ENCODE measurements at regions not wholly inside any gene's neighbourhood (a gene's known extent, or its start where the extent isn't known, plus 50 kb on each side); places are given as distances from the start of the nearest gene placed in this dataset.
A peak's percentile ranks its signal among the peaks of the same experiment; 100 is the strongest.

GRCh38 chr12:123073962-123074801 lies 76.7 kb downstream of the PITPNM2 start:
- DNase-seq (no peak), ATAC-seq (replicated peaks in 1 of 2) (no peak)
- Mint-ChIP-seq H3K4me3 (peak overlapping the region; percentile 91 to 94), H3K27me3 (ENCODE audit: low read depth) (no peaks in the 10 kb centered on the region), H3K36me3 (ENCODE audit: insufficient read depth in 2 of 2) (no peaks in the 10 kb centered on the region), H3K27ac (no peak overlapping the region), H3K9me3 (no peaks in the 10 kb centered on the region), H3K4me1 (ENCODE audit: low read depth) (peaks cover 75% of the 10 kb centered on the region)

- no peaks in the 10 kb centered on the region for H3K36me3 Mint-ChIP-seq (ENCODE audit: insufficient read depth in 2 of 2)
- H3K4me1 Mint-ChIP-seq (ENCODE audit: low read depth) = peaks cover 67% of the 10 kb centered on the region
- ATAC-seq (replicated peaks in 1 of 2) (no peak), DNase-seq (no peak)
- H3K9me3 Mint-ChIP-seq = no peaks in the 10 kb centered on the region
- H3K27me3 Mint-ChIP-seq (ENCODE audit: low read depth) = no peaks in the 10 kb centered on the region
- no peak overlapping the region for H3K27ac Mint-ChIP-seq
- peak overlapping the region in 1 of 2 donors; percentile 35 for H3K4me3 Mint-ChIP-seq
These were observed 77.6 kb downstream of the PITPNM2 start for GRCh38 chr12:123073292-123073691.

- ATAC-seq (replicated peaks in 1 of 2) (no peak), DNase-seq (no peak)
- Mint-ChIP-seq H3K9me3 (no peaks in the 10 kb centered on the region), H3K4me3 (no peak overlapping the region), H3K27ac (no peak overlapping the region), H3K36me3 (ENCODE audit: insufficient read depth in 2 of 2) (no peaks in the 10 kb centered on the region), H3K27me3 (ENCODE audit: low read depth) (no peaks in the 10 kb centered on the region), H3K4me1 (ENCODE audit: low read depth) (peaks cover 57% of the 10 kb centered on the region)
These were observed 79.0 kb downstream of the PITPNM2 start for GRCh38 chr12:123071857-123072256.

GRCh38 chr12:123071099-123071800 lies 79.6 kb downstream of the PITPNM2 start:
- Mint-ChIP-seq H3K27ac (no peak overlapping the region), H3K4me1 (ENCODE audit: low read depth) (peaks cover 52% of the 10 kb centered on the region), H3K4me3 (no peak overlapping the region), H3K9me3 (no peaks in the 10 kb centered on the region), H3K36me3 (ENCODE audit: insufficient read depth in 2 of 2) (no peaks in the 10 kb centered on the region), H3K27me3 (ENCODE audit: low read depth) (no peaks in the 10 kb centered on the region)
- DNase-seq (no peak), ATAC-seq (replicated peaks in 1 of 2) (no peak)

- H3K36me3 Mint-ChIP-seq (ENCODE audit: insufficient read depth in 2 of 2) = no peaks in the 10 kb centered on the region
- H3K27me3 Mint-ChIP-seq (ENCODE audit: low read depth) = no peaks in the 10 kb centered on the region
- no peak for DNase-seq
- no peak for ATAC-seq (replicated peaks in 1 of 2)
- H3K4me3 Mint-ChIP-seq = no peak overlapping the region
- no peaks in the 10 kb centered on the region for H3K9me3 Mint-ChIP-seq
- peaks cover 52% of the 10 kb centered on the region for H3K4me1 Mint-ChIP-seq (ENCODE audit: low read depth)
- H3K27ac Mint-ChIP-seq = no peak overlapping the region
These were observed 80.4 kb downstream of the PITPNM2 start for GRCh38 chr12:123070267-123071081.

GRCh38 chr12:123069436-123070266 lies 81.2 kb downstream of the PITPNM2 start:
- Mint-ChIP-seq H3K27me3 (ENCODE audit: low read depth) (no peaks in the 10 kb centered on the region), H3K4me3 (no peak overlapping the region), H3K27ac (no peak overlapping the region), H3K36me3 (ENCODE audit: insufficient read depth in 2 of 2) (no peaks in the 10 kb centered on the region), H3K9me3 (no peaks in the 10 kb centered on the region), H3K4me1 (ENCODE audit: low read depth) (peaks cover 50% of the 10 kb centered on the region)
- DNase-seq (no peak), ATAC-seq (replicated peaks in 1 of 2) (no peak)

- H3K4me1 Mint-ChIP-seq (ENCODE audit: low read depth) = peaks cover 38% of the 10 kb centered on the region
- no peak overlapping the region for H3K4me3 Mint-ChIP-seq
- H3K9me3 Mint-ChIP-seq = no peaks in the 10 kb centered on the region
- no peak overlapping the region for H3K27ac Mint-ChIP-seq
- no peak for DNase-seq
- H3K36me3 Mint-ChIP-seq (ENCODE audit: insufficient read depth in 2 of 2) = no peaks in the 10 kb centered on the region
- ATAC-seq (replicated peaks in 1 of 2) = no peak
- no peaks in the 10 kb centered on the region for H3K27me3 Mint-ChIP-seq (ENCODE audit: low read depth)
These were observed 83.2 kb downstream of the PITPNM2 start for GRCh38 chr12:123067654-123068053.

- H3K4me3 Mint-ChIP-seq = no peak overlapping the region
- no peak for ATAC-seq (replicated peaks in 1 of 2)
- H3K4me1 Mint-ChIP-seq (ENCODE audit: low read depth) = peaks cover 44% of the 10 kb centered on the region
These were observed 84.5 kb downstream of the PITPNM2 start for GRCh38 chr12:123066384-123066710.

GRCh38 chr12:123065676-123066383 lies 85.1 kb downstream of the PITPNM2 start:
- Mint-ChIP-seq H3K27ac (no peak overlapping the region), H3K36me3 (ENCODE audit: insufficient read depth in 2 of 2) (no peaks in the 10 kb centered on the region), H3K27me3 (ENCODE audit: low read depth) (no peaks in the 10 kb centered on the region), H3K4me1 (ENCODE audit: low read depth) (peaks cover 40% of the 10 kb centered on the region), H3K4me3 (no peak overlapping the region), H3K9me3 (no peaks in the 10 kb centered on the region)
- DNase-seq (no peak), ATAC-seq (replicated peaks in 1 of 2) (no peak)

More at GRCh38 chr12:123066384-123066710, 84.5 kb downstream of the PITPNM2 start:
- H3K27ac Mint-ChIP-seq = no peak overlapping the region
- DNase-seq = no peak
- H3K9me3 Mint-ChIP-seq = no peaks in the 10 kb centered on the region
- H3K36me3 Mint-ChIP-seq (ENCODE audit: insufficient read depth in 2 of 2) = no peaks in the 10 kb centered on the region
- H3K27me3 Mint-ChIP-seq (ENCODE audit: low read depth) = no peaks in the 10 kb centered on the region

GRCh38 chr12:123064885-123065619 lies 84.6 kb downstream of the ARL6IP4 start:
- H3K27ac Mint-ChIP-seq = no peak overlapping the region
- DNase-seq (no peak), ATAC-seq (replicated peaks in 1 of 2) (no peak)
- no peaks in the 10 kb centered on the region for H3K27me3 Mint-ChIP-seq (ENCODE audit: low read depth)
- peaks cover 37% of the 10 kb centered on the region for H3K4me1 Mint-ChIP-seq (ENCODE audit: low read depth)
- no peaks in the 10 kb centered on the region for H3K9me3 Mint-ChIP-seq
- H3K36me3 Mint-ChIP-seq (ENCODE audit: insufficient read depth in 2 of 2) = no peaks in the 10 kb centered on the region
- no peak overlapping the region for H3K4me3 Mint-ChIP-seq

- DNase-seq = no peak
- Mint-ChIP-seq H3K27me3 (ENCODE audit: low read depth) (no peaks in the 10 kb centered on the region), H3K4me1 (ENCODE audit: low read depth) (peaks cover 37% of the 10 kb centered on the region), H3K27ac (no peak overlapping the region), H3K4me3 (no peak overlapping the region), H3K9me3 (no peaks in the 10 kb centered on the region), H3K36me3 (ENCODE audit: insufficient read depth in 2 of 2) (no peaks in the 10 kb centered on the region)
- no peak for ATAC-seq (replicated peaks in 1 of 2)
These were observed 83.9 kb downstream of the ARL6IP4 start for GRCh38 chr12:123064366-123064765.

All from activated T-cell treated with anti-CD3 and anti-CD28 coated beads, Interleukin-2, amount 50 U/mL, for 72 hours (primary cell).